H9 (cell line): ENCODE measurements at regions not wholly inside any gene's neighbourhood (a gene's known extent, or its start where the extent isn't known, plus 50 kb on each side); places are given as distances from the start of the nearest gene placed in this dataset.

Experiments
- DNase-seq: peaks from one replicate; pipeline ENCODE4 v3.0.0-alpha.2; 2017
- H2AFZ ChIP-seq: one replicate; pipeline ENCODE4 v1.6.1; 2013; ENCODE audit warnings: mild to moderate bottlenecking, low read length, control low read depth, moderate library complexity
- H2AK5ac ChIP-seq: 2 replicates; pipeline ENCODE4 v1.6.1; 2013; ENCODE audit warnings: low read length, control low read depth, mixed read lengths; ENCODE audit not compliant: insufficient read length
- H2BK120ac ChIP-seq: one replicate; pipeline ENCODE4 v1.6.1; 2013; ENCODE audit warnings: low read depth, mild to moderate bottlenecking, low read length, control low read depth, inconsistent platforms; ENCODE audit not compliant: poor library complexity, severe bottlenecking
- H2BK12ac ChIP-seq: 2 replicates; pipeline ENCODE4 v1.6.1; 2013; ENCODE audit warnings: low read length, control low read depth, mixed read lengths, low read depth; ENCODE audit not compliant: insufficient read length
- H2BK15ac ChIP-seq: 2 replicates; pipeline ENCODE4 v1.6.1; 2013; ENCODE audit warnings: low read depth, low read length, control low read depth
- H2BK20ac ChIP-seq: one replicate; pipeline ENCODE4 v1.6.1; 2013; ENCODE audit warnings: low read depth, mild to moderate bottlenecking, low read length, control low read depth, inconsistent platforms; ENCODE audit not compliant: poor library complexity, severe bottlenecking
- H2BK5ac ChIP-seq: 2 replicates; pipeline ENCODE4 v1.6.1; 2013; ENCODE audit warnings: low read length, control low read depth, mixed read lengths; ENCODE audit not compliant: insufficient read length
- H3K14ac ChIP-seq: 2 replicates; pipeline ENCODE4 v1.6.1; 2013; ENCODE audit warnings: low read length, control low read depth; ENCODE audit not compliant: insufficient read depth
- H3K18ac ChIP-seq: 2 replicates; pipeline ENCODE4 v1.6.1; 2013; ENCODE audit warnings: low read depth, mild to moderate bottlenecking, mixed read lengths, low read length, control low read depth; ENCODE audit not compliant: insufficient read length
- H3K23ac ChIP-seq: 2 replicates; pipeline ENCODE4 v1.6.1; 2013; ENCODE audit warnings: low read length, control low read depth, mixed read lengths, low read depth; ENCODE audit not compliant: insufficient read length
- H3K23me2 ChIP-seq: 2 replicates; pipeline ENCODE4 v1.6.1; 2013; ENCODE audit warnings: low read depth, mild to moderate bottlenecking, mixed read lengths, low read length, control low read depth; ENCODE audit not compliant: insufficient read length, poor library complexity, severe bottlenecking
- H3K27ac ChIP-seq: 2 replicates; pipeline ENCODE4 v1.5.1; 2013; ENCODE audit warnings: low read length, control low read depth, mixed read lengths, low read depth; ENCODE audit not compliant: insufficient read length
- H3K27me3 ChIP-seq: 2 replicates; pipeline ENCODE4 v1.6.1; 2013; ENCODE audit warnings: low read length, control low read depth, inconsistent platforms; ENCODE audit not compliant: insufficient read depth
- H3K4ac ChIP-seq: 2 replicates; pipeline ENCODE4 v1.6.1; 2013; ENCODE audit warnings: low read depth, mild to moderate bottlenecking, control low read depth, inconsistent platforms, low read length, moderate library complexity
- H3K4me1 ChIP-seq: 2 replicates; pipeline ENCODE4 v1.6.1; 2013; ENCODE audit warnings: low read length, control low read depth, inconsistent platforms; ENCODE audit not compliant: insufficient read depth
- H3K4me2 ChIP-seq: 2 replicates; pipeline ENCODE4 v1.6.1; 2013; ENCODE audit warnings: low read length, control low read depth, mixed read lengths; ENCODE audit not compliant: insufficient read length, insufficient read depth
- H3K56ac ChIP-seq: 2 replicates; pipeline ENCODE4 v1.6.1; 2013; ENCODE audit warnings: low read depth, mild to moderate bottlenecking, mixed read lengths, low read length, control low read depth; ENCODE audit not compliant: insufficient read length
- H3K79me1 ChIP-seq: 2 replicates; pipeline ENCODE4 v1.6.1; 2013; ENCODE audit warnings: low read depth, mild to moderate bottlenecking, moderate library complexity, low read length, control low read depth, inconsistent platforms; ENCODE audit not compliant: insufficient read depth, poor library complexity, severe bottlenecking
- H3K79me2 ChIP-seq: 2 replicates; pipeline ENCODE4 v1.6.1; 2013; ENCODE audit warnings: low read length, control low read depth, inconsistent platforms; ENCODE audit not compliant: insufficient read depth
- H3K9ac ChIP-seq: 2 replicates; pipeline ENCODE4 v1.6.1; 2013; ENCODE audit warnings: low read length, control low read depth, mixed read lengths; ENCODE audit not compliant: insufficient read length; ENCODE audit errors: extremely low read depth
- H3K9me3 ChIP-seq: one replicate; pipeline ENCODE4 v1.6.1; 2013; ENCODE audit warnings: low read depth, low read length, inconsistent platforms; ENCODE audit not compliant: control insufficient read depth
- H3T11ph ChIP-seq: one replicate; pipeline ENCODE4 v1.6.1; 2013; ENCODE audit warnings: mild to moderate bottlenecking, low read length, control low read depth, inconsistent platforms
- H4K20me1 ChIP-seq: one replicate; pipeline ENCODE4 v1.6.1; 2013; ENCODE audit not compliant: control insufficient read depth, insufficient read length, insufficient read depth
- H4K5ac ChIP-seq: 2 replicates; pipeline ENCODE4 v1.6.1; 2013; ENCODE audit warnings: low read depth, mild to moderate bottlenecking, mixed read lengths, low read length, control low read depth; ENCODE audit not compliant: insufficient read length
- H4K8ac ChIP-seq: replicated peaks from 2 replicates; pipeline ENCODE4 v1.6.1; 2013; ENCODE audit warnings: low read length, control low read depth, mixed read lengths, low read depth; ENCODE audit not compliant: insufficient read length
- H4K91ac ChIP-seq: 2 replicates; pipeline ENCODE4 v1.6.1; 2013; ENCODE audit warnings: low read depth, mild to moderate bottlenecking, moderate library complexity, mixed read lengths, low read length, control low read depth; ENCODE audit not compliant: insufficient read length
- H3K27ac Mint-ChIP-seq, 3 experiments: 2 replicates in 2 of 3; 3 replicates in 1 of 3; pipeline ENCODE4 v1.8.0; 2020 to 2021; ENCODE audit warnings: mixed read lengths in 3 of 3, mild to moderate bottlenecking in 1 of 3, moderate library complexity in 1 of 3
- H3K27me3 Mint-ChIP-seq: 2 replicates; pipeline ENCODE4 v1.8.0; 2021; ENCODE audit warnings: low read depth, mild to moderate bottlenecking, moderate library complexity, mixed read lengths
- H3K36me3 Mint-ChIP-seq, 3 experiments: 2 replicates in 2 of 3; 3 replicates in 1 of 3; pipeline ENCODE4 v1.8.0; 2020 to 2021; ENCODE audit warnings: low read depth in 3 of 3, mixed read lengths in 3 of 3; ENCODE audit not compliant: insufficient read depth in 1 of 3
- H3K4me1 Mint-ChIP-seq, 2 experiments: 2 replicates each; pipeline ENCODE4 v1.8.0; 2020; ENCODE audit warnings: mixed read lengths in 2 of 2
- H3K4me3 Mint-ChIP-seq, 2 experiments: 2 replicates in 1 of 2; 3 replicates in 1 of 2; pipeline ENCODE4 v1.8.0; 2020 to 2021; ENCODE audit warnings: mild to moderate bottlenecking in 2 of 2, mixed read lengths in 2 of 2, moderate library complexity in 1 of 2
- H3K9me3 Mint-ChIP-seq, 2 experiments: 2 replicates in 1 of 2; 3 replicates in 1 of 2; pipeline ENCODE4 v1.8.0; 2020; ENCODE audit warnings: mild to moderate bottlenecking in 2 of 2, mixed read lengths in 2 of 2, moderate library complexity in 1 of 2
- CTCF ChIP-seq: fragments of 200-600 bp; sonication (generic); conservative IDR thresholded peaks from 3 replicates; pipeline ENCODE4 v1.8.0; 2021; ENCODE audit warnings: antibody characterized with exemption, mild to moderate bottlenecking
- WGBS: extraction: QIAGEN DNeasy Blood & Tissue Kit; methylation state at CpG from one replicate; pipeline ENCODE4 v1.1.7; 2013; ENCODE audit warnings: missing lambda C conversion rate, low lambda C conversion rate, mixed read lengths; ENCODE audit not compliant: insufficient read length; ENCODE audit errors: extremely low coverage; 5-methylcytosine and 5-hydroxymethylcytosine counted together

- Histone ChIP-seq H3T11ph (no peak overlapping the region), H4K20me1 (no peaks in the 10 kb centered on the region), H2BK120ac (no peak overlapping the region), H3K4ac (no peak overlapping the region), H3K18ac (no peak overlapping the region), H2BK20ac (no peak overlapping the region), H4K8ac (no peak overlapping the region), H2AK5ac (no peak overlapping the region), H3K79me1 (no peaks in the 10 kb centered on the region), H3K4me1 (no peaks in the 10 kb centered on the region), H2AFZ (no peak overlapping the region), H3K9me3 (no peaks in the 10 kb centered on the region), H2BK12ac (no peak overlapping the region), H4K91ac (no peak overlapping the region), H2BK15ac (no peak overlapping the region), H3K27me3 (no peaks in the 10 kb centered on the region; the same call in 1 of the 2 replicates), H3K9ac (no peak overlapping the region), H3K79me2 (no peaks in the 10 kb centered on the region), H2BK5ac (no peak overlapping the region), H3K27ac (no peak overlapping the region), H3K23ac (no peak overlapping the region), H3K56ac (no peak overlapping the region), H4K5ac (no peak overlapping the region), H3K14ac (no peak overlapping the region), H3K23me2 (no peaks in the 10 kb centered on the region), H3K4me2 (no peak overlapping the region)
- no peak for TF ChIP-seq CTCF
- Mint-ChIP-seq H3K27ac (peak overlapping the region in 1 of 3 experiments; percentile 43; a peak in 1 of 7 replicates), H3K9me3 (peaks cover 12 to 13% of the 10 kb centered on the region in 2 experiments), H3K4me1 (peaks cover 3 to 15% of the 10 kb centered on the region in 2 experiments; a peak in 3 of 4 replicates), H3K36me3 (peaks cover 0 to 11% (median 9%) of the 10 kb centered on the region in 3 experiments; a peak in 2 of 7 replicates), H3K27me3 (peaks cover 20% of the 10 kb centered on the region), H3K4me3 (no peak overlapping the region)
- DNase-seq: no peak
- no CpG with 5 or more reads among the region's 5 CpGs for WGBS
These were observed 230.5 kb upstream of the ASIC2 start for GRCh38 chr17:33523577-33523981.
